ENCODE measurements at regions not wholly inside any gene's neighbourhood (a gene's known extent, or its start where the extent isn't known, plus 50 kb on each side); places are given as distances from the start of the nearest gene placed in this dataset.

- no peak for ATAC-seq (ENCODE audit: low FRiP score)
- no peak for TF ChIP-seq CTCF (IDR thresholded peaks at IDR 0.05)
- DNase-seq (ENCODE audit: low spot score) = no peak
Measured at GRCh38 chr3:194043516-194043915, 92.4 kb upstream of the HES1 start.

- DNase-seq (ENCODE audit: low spot score) = no peak
- no peak for ATAC-seq (ENCODE audit: low FRiP score)
- TF ChIP-seq CTCF (IDR thresholded peaks at IDR 0.05) = no peak
Measured at GRCh38 chr3:194045289-194045688, 90.7 kb upstream of the HES1 start.

GRCh38 chr3:194045919-194046318 lies 90.0 kb upstream of the HES1 start:
- DNase-seq (ENCODE audit: low spot score) (no peak), ATAC-seq (ENCODE audit: low FRiP score) (no peak)
- TF ChIP-seq CTCF (IDR thresholded peaks at IDR 0.05) = no peak

GRCh38 chr3:194046531-194046930 lies 89.4 kb upstream of the HES1 start:
- ATAC-seq (ENCODE audit: low FRiP score) = no peak
- no peak for DNase-seq (ENCODE audit: low spot score)
- TF ChIP-seq CTCF (IDR thresholded peaks at IDR 0.05) = no peak

DNA sequence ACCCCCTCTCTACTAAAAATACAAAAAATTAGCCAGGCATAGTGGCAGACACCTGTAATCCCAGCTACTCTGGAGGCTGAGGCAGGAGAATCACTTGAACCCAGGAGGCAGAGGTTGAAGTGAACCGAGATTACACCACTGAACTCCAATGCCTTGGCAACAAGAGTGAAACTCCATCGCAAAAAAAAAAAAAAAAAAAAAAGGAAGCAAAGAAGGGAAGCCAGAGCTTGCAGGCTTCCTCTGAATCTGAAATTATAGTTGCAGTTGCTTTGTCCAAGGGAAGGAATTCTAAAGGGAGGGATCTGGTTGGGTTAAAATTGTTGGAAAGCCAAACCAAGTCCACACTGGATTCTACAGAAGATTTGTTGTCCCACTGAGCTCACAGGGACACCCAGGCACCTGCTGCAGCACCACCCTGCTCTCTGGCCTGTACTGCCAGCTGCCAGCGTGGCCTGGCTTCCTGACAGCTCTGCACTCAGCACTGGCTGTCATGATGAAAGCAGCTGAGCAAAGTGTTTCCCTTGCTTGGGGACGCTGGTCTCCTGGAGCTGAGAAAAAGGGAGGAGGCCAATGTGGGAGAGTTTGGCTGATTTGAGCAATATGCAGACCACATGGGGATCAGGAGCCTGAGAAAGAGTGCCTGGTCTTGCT lies 88.8 kb upstream of the HES1 start:
- no peak for TF ChIP-seq CTCF (IDR thresholded peaks at IDR 0.05)
- no peak for ATAC-seq (ENCODE audit: low FRiP score)
- no peak for DNase-seq (ENCODE audit: low spot score)

DNA sequence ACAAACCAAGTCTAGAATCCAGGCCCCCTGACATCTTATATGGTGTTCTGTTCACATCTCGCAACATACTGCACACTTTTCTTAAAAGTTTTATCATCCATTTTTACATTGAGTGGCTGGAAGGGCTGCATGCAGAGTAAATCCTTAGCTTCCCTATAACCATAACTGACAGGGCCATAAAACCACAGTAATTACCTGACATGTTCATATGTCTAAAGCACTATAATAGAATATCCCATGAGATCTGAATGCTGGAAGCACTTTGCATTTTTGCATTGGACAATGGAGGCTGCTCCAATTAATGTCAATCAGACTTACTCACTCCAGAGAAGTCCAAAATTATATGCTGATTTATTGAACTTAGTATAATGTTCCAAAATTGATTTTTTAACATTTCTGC lies 86.6 kb upstream of the HES1 start:
- no peak for ATAC-seq (ENCODE audit: low FRiP score)
- DNase-seq (ENCODE audit: low spot score) = no peak
- no peak for TF ChIP-seq CTCF (IDR thresholded peaks at IDR 0.05)

GRCh38 chr3:194050782-194051320 lies 85.1 kb upstream of the HES1 start:
- ATAC-seq (ENCODE audit: low FRiP score) = no peak
- no peak for TF ChIP-seq CTCF (IDR thresholded peaks at IDR 0.05)
- DNase-seq (ENCODE audit: low spot score) = no peak
